Stimulated activated memory B cell treated with anti-CD40 and anti-IgM and Interleukin-4, amounts not matched to agents 10 μg/mL and 1 μg/mL and 100 μg/mL, for 72 hours (primary cell): ENCODE measurements at regions not wholly inside any gene's neighbourhood (a gene's known extent, or its start where the extent isn't known, plus 50 kb on each side); places are given as distances from the start of the nearest gene placed in this dataset.

ENCODE experiments used
- ATAC-seq: fragments of 150-1000 bp; cut with Tn5 transposase; 2 replicates; pipeline ENCODE4 v1.10.0; 2021
- H3K27ac Mint-ChIP-seq: one replicate; pipeline ENCODE4 v1.8.0; 2022; ENCODE audit warnings: mild to moderate bottlenecking, mixed read lengths
- H3K27me3 Mint-ChIP-seq: one replicate; pipeline ENCODE4 v1.8.0; 2022; ENCODE audit warnings: mixed read lengths
- H3K36me3 Mint-ChIP-seq: one replicate; pipeline ENCODE4 v1.8.0; 2022; ENCODE audit warnings: mixed read lengths
- H3K4me1 Mint-ChIP-seq: one replicate; pipeline ENCODE4 v1.8.0; 2022; ENCODE audit warnings: mixed read lengths
- H3K4me3 Mint-ChIP-seq: one replicate; pipeline ENCODE4 v1.8.0; 2022; ENCODE audit warnings: mild to moderate bottlenecking, moderate library complexity, mixed read lengths
- H3K9me3 Mint-ChIP-seq: one replicate; pipeline ENCODE4 v1.8.0; 2022; ENCODE audit warnings: mixed read lengths

DNA sequence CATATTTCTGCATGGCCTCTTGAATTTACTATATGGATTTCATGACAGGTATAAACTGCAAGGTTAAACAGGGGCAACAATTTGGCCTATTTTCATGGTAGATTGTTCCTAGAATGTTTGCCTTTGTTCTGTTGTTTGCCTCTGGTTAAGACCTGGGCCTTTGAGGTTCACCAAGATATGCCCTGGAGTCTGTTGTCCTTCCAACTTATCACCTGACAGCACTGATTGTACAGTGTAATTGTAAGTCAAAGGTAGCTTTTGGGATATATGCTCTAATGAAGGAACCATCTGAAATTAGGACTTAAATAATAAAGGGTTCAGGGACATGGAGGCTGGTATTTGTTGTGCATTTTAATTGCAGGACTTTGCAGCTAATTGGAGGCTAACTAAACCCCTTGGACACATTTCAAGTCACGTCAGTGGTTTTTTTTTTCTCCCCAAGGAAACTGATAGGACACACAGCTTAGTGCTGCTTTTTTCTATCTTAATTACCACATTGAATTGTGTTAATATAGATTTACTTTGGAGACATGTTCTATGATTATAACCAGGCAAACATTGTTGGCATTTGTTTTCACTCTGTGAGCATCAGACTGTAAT, 771.2 kb upstream of the LINC00305 start:
- no peak for ATAC-seq
- Mint-ChIP-seq H3K9me3 (no peaks in the 10 kb centered on the region), H3K27ac (no peak overlapping the region), H3K27me3 (no peaks in the 10 kb centered on the region), H3K4me3 (no peak overlapping the region), H3K4me1 (no peaks in the 10 kb centered on the region), H3K36me3 (no peaks in the 10 kb centered on the region)

DNA sequence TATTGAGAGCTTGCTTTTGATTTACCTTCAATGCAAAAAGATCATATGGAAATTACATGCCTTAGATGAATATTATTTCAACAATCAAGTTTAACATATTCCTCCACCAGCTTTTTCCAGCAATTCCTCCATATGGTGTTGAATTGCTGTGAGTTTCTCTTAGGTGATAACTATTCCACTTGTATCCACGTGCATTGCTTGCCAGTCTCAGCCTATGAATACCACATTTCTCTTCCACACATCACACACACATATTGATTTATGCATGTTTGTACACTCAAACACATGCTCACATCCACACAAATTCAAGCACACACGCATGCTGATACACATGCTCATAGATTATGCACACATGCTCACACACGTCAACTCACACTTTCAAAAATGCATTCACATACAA, 770.0 kb upstream of the LINC00305 start:
- no peak overlapping the region for H3K27ac Mint-ChIP-seq
- H3K27me3 Mint-ChIP-seq = no peaks in the 10 kb centered on the region
- H3K9me3 Mint-ChIP-seq = no peaks in the 10 kb centered on the region
- no peaks in the 10 kb centered on the region for H3K4me1 Mint-ChIP-seq
- no peak for ATAC-seq
- H3K36me3 Mint-ChIP-seq = no peaks in the 10 kb centered on the region
- H3K4me3 Mint-ChIP-seq = no peak overlapping the region

DNA sequence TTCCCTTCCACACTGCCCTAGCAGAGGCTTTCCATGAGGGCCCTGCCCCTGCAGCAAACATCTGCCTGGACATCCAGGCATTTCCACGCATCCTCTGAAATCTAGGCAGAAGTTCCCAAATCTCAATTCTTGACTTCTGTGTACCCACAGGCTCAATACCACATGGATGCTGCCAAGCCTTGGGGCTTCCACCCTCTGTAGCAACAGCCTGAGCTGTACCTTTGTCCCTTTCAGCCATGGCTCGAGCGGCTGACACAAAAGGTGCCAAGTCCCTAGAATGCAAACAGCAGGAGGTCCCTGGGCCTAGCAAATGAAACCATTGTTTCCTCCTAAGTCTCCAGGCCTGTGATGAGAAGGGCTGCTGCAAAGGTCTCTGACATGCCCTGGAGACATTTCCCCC, 744.5 kb upstream of the LINC00305 start:
- H3K4me1 Mint-ChIP-seq = no peaks in the 10 kb centered on the region
- no peak overlapping the region for H3K4me3 Mint-ChIP-seq
- peaks cover 8% of the 10 kb centered on the region for H3K9me3 Mint-ChIP-seq
- no peaks in the 10 kb centered on the region for H3K36me3 Mint-ChIP-seq
- H3K27me3 Mint-ChIP-seq = no peaks in the 10 kb centered on the region
- no peak for ATAC-seq
- no peak overlapping the region for H3K27ac Mint-ChIP-seq

DNA sequence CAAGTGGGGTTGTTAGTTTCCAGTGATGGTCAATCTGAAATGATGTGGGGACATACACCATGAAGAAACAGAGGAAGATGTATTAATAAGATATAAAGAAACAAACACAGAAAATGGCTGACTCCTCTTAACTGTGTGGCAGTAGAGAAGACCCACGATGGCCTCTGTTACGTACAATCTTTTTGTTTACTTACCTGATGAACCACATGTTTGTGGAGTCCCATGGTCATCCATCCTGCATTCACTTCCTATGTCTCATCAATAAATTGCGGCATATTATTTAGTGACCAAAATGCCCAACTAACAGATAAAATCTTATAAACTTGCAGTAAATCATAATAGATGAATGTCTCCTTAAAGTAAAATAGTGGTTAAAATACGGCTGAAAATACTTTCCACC, 740.1 kb upstream of the LINC00305 start:
- Mint-ChIP-seq H3K4me3 (no peak overlapping the region), H3K4me1 (no peaks in the 10 kb centered on the region), H3K27me3 (no peaks in the 10 kb centered on the region)

DNA sequence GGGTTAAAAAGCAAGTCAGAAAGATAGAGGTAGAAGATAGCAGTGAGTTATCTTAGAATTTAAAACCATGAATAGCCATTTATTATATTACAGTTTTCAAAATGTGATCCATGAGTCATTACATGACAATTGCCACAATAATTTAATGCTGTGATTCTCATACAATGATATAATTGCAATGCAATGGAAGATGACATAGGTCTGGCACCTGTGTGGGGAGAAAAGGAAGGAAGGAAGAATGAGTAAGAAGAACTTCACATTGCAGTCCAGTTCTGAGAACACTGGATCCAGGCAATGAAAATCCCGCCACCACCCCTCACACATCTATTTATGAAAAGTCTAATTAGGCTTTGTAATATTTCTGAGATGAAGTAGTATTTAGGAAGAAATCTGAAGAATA, 738.1 kb upstream of the LINC00305 start:
- no peak overlapping the region for H3K27ac Mint-ChIP-seq
- H3K9me3 Mint-ChIP-seq = no peaks in the 10 kb centered on the region
- no peak for ATAC-seq
- no peak overlapping the region for H3K4me3 Mint-ChIP-seq
- H3K4me1 Mint-ChIP-seq = no peaks in the 10 kb centered on the region
- H3K27me3 Mint-ChIP-seq = no peaks in the 10 kb centered on the region
- no peaks in the 10 kb centered on the region for H3K36me3 Mint-ChIP-seq

More for the DNA sequence above, 740.1 kb upstream of the LINC00305 start:
- peaks cover 6% of the 10 kb centered on the region for H3K9me3 Mint-ChIP-seq
- ATAC-seq = no peak
- no peak overlapping the region for H3K27ac Mint-ChIP-seq
- H3K36me3 Mint-ChIP-seq = no peaks in the 10 kb centered on the region

DNA sequence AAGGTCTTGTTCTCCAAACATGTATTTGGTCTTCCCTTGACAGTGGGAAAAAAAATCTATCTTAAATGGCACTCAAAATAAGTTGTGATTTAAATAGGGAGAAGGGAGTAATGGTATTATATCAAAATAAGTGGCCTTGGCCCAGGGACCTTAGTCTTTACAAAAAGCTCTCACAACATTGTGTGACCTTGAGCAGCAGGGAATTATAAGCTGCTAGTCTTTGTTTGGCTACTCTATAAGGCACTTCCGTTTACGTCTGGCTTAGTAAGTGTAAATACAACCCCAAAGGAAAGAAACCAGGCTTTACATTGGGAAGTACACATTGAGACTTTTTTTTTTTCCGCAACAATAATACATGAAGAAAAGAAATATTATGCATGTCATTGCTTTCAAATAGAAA, 734.0 kb upstream of the LINC00305 start:
- no peak for ATAC-seq
- Mint-ChIP-seq H3K27ac (no peak overlapping the region), H3K27me3 (no peaks in the 10 kb centered on the region), H3K4me1 (no peaks in the 10 kb centered on the region), H3K9me3 (no peaks in the 10 kb centered on the region), H3K4me3 (no peak overlapping the region), H3K36me3 (no peaks in the 10 kb centered on the region)

DNA sequence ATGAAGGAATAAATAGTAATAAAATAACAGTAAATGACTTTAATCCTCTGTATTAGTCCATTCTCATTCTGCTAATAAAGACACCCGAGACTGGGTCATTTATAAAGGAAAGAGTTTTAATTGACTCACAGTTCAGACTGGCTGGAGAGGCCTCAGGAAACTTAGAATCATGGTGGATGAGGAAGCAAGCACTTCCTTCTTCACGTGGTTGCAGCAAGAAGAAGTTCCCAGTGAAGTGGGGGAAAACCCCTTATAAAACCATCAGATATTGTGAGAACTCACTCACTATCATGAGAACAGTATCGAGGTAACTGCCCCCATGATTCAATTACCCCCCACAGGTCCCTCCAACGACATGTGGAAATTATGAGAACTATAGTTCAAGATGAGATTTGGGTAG, 727.9 kb upstream of the LINC00305 start:
- Mint-ChIP-seq H3K9me3 (peaks cover 8% of the 10 kb centered on the region), H3K4me3 (no peak overlapping the region), H3K27me3 (no peaks in the 10 kb centered on the region), H3K4me1 (no peaks in the 10 kb centered on the region), H3K27ac (no peak overlapping the region), H3K36me3 (no peaks in the 10 kb centered on the region)
- ATAC-seq = no peak

DNA sequence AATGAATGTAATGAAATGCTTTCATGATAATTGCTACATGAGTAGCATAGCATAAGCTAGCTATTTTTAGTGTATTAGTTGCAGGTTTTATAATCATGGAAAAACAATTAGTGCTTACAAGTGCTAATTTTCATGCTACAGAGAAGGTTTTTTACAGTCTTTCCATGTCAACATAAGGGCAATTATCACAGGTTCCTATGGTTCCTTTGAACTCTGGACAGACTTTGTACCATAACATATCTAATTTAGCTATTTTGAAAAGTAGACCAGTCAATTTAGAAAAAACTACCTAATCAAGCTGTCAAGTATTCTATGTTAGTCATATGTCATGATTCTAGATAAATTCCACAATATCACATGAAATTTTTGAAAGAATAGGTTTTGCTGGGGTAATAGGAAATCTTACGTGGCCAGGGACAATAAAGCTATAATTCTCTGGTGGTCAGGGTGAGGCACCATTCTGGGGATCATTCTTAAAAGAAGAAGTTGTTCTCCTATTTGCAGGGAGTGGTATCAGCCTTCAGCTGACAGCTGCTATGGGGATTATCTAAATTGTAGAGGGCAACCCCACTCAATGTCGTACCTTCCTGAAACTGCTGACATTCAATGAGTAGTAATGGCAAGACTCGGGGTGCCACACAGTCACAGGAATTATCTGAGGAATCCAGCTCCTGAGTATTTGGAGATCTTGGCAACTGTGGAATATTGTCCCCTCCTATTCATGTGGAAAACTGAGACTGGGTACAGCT, 724.0 kb upstream of the LINC00305 start:
- no peak overlapping the region for H3K4me3 Mint-ChIP-seq
- no peaks in the 10 kb centered on the region for H3K27me3 Mint-ChIP-seq
- no peaks in the 10 kb centered on the region for H3K4me1 Mint-ChIP-seq
- no peaks in the 10 kb centered on the region for H3K36me3 Mint-ChIP-seq
- peaks cover 8% of the 10 kb centered on the region for H3K9me3 Mint-ChIP-seq
- ATAC-seq = no peak
- no peak overlapping the region for H3K27ac Mint-ChIP-seq

DNA sequence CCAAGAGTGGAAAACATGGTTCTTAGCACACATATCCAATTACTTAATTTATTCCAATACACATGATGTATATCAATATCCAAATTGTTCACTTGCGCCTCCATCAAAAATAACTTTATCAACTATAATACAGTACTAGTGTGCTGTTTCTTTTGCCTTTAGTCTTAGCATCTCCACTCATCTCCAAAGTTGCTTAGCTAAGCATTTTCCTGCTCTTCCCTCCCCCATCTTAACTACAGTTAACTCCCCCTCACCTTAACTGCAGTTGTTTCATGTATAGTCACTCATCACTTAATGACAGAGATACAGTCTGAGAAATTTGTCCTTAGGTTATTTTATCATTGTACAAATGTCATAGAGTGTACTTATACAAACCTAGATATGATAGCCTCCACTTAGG, 705.2 kb upstream of the LINC00305 start:
- no peaks in the 10 kb centered on the region for H3K9me3 Mint-ChIP-seq
- peaks cover 6% of the 10 kb centered on the region for H3K4me1 Mint-ChIP-seq
- H3K27me3 Mint-ChIP-seq = no peaks in the 10 kb centered on the region
- no peak overlapping the region for H3K4me3 Mint-ChIP-seq
- H3K36me3 Mint-ChIP-seq = no peaks in the 10 kb centered on the region
- no peak for ATAC-seq
- no peak overlapping the region for H3K27ac Mint-ChIP-seq

DNA sequence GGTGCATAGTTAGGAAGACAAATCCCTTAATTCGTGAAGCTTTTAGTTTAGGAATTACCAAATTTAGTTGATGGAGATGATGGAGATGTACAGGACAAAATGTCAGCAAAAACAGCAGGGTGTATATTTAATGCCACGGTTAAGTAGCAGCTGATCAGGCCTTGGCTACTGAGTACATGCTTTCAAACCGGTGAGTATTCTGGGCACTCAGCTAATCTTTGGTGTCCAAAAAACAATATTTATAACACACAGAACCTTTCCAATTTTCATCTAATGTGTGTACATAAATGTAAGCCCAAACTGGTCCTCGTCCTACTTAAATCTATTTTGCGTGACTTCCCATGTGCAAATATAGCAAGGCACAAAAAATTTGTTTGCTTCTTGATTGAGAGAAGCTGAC, 703.4 kb upstream of the LINC00305 start:
- H3K27ac Mint-ChIP-seq = no peak overlapping the region
- H3K4me1 Mint-ChIP-seq = peaks cover 6% of the 10 kb centered on the region
- no peaks in the 10 kb centered on the region for H3K9me3 Mint-ChIP-seq
- ATAC-seq = no peak
- no peak overlapping the region for H3K4me3 Mint-ChIP-seq
- H3K27me3 Mint-ChIP-seq = no peaks in the 10 kb centered on the region
- no peaks in the 10 kb centered on the region for H3K36me3 Mint-ChIP-seq

DNA sequence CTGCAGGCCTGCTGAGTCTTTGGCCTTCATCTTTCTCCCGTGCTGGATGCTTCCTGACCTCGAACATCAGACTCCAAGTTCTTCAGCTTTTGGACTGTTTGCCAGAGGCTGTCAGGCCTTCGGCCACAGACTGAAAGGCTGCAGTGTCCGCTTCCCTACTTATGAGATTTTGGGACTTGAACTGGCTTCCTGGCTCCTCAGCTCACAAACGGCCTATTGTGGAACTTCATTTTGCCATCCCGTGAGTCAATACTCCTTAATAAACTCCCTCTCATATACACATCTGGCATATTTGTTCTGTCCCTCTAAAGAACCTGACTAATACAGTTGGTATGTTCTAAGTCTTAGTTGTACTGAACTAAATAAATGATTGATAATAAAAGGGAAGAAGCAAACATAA, 702.8 kb upstream of the LINC00305 start:
- Mint-ChIP-seq H3K27ac (no peak overlapping the region), H3K4me1 (peaks cover 6% of the 10 kb centered on the region), H3K4me3 (no peak overlapping the region), H3K27me3 (no peaks in the 10 kb centered on the region), H3K9me3 (no peaks in the 10 kb centered on the region), H3K36me3 (no peaks in the 10 kb centered on the region)
- no peak for ATAC-seq

DNA sequence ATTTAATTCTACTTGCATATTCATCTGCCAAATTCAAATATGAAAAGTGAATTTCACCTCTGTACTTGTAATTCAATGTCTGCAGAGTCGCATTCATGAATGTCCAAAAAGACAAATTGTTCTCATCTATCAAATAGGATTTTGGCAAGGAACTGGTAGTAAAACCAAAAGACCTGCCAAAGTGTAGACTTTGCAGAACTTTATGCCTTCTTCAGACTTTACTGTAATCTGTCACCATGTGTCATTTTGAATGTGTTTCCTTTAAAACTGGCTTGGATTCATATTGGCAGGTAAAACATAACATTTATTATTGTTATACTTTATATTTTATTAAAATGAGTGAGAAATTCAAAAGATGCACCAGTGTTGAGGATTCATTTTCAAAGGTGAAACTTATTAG, 701.9 kb upstream of the LINC00305 start:
- Mint-ChIP-seq H3K4me3 (no peak overlapping the region), H3K9me3 (no peaks in the 10 kb centered on the region), H3K36me3 (no peaks in the 10 kb centered on the region), H3K27ac (no peak overlapping the region), H3K4me1 (peaks cover 6% of the 10 kb centered on the region), H3K27me3 (no peaks in the 10 kb centered on the region)
- no peak for ATAC-seq

DNA sequence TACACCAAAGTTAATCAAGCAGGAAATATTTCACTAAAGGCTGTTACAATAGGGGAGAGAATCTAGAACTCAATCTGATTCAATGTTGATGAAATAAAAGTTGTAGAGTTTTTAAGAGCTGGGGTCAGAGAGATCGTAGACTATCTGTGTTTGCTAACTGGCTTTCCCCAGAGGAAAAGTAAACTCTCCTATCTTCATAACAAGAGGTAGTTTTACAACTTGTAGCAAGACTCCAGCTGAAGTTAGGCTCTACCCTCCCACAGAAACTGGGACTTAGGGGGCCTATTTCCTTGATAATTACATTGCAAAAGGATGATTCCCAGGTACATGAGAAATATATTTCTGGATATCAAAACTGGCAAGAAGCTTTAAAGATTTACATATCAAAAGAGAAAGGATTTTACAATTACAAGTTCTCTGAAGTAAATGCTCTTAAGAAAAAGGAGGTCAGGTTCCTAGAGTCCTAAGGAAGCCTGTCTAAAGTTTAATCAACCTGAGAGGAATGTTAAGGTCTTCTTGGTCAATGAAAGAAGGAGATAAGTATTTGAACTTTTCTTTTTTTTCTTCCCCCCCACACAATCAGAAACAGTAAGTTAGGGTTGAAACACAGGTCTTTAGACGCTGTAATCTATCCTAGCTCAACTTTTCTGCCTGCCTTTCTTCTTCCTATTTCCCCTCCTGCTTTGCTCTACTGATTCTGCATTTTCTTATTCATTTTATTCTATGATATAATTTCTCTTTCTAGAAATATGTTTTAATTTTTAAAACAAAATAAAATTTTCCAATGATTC, 692.2 kb upstream of the LINC00305 start:
- Mint-ChIP-seq H3K4me3 (no peak overlapping the region), H3K4me1 (no peaks in the 10 kb centered on the region), H3K27me3 (no peaks in the 10 kb centered on the region), H3K27ac (no peak overlapping the region), H3K36me3 (no peaks in the 10 kb centered on the region), H3K9me3 (no peaks in the 10 kb centered on the region)
- ATAC-seq = no peak

DNA sequence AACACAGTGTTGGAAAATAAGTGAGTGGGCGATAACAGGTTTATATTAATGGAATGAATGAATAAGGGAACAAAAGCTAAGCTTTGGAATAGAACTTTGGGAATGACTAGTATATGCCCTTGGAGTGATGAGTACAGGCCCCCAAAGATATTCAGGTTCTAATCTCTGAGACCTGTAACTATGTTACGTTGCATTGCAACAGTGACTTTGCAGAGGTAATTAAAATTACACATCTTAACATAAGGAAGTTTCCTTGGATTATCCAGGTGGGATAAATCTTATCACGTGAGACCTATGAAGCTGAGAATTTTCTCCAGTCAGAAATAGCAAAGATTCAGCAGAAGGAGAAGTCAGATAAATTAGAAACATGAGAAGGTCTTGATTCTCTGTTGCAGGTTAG, 661.5 kb upstream of the LINC00305 start:
- no peak for ATAC-seq
- no peak overlapping the region for H3K27ac Mint-ChIP-seq
- H3K9me3 Mint-ChIP-seq = peaks cover 10% of the 10 kb centered on the region
- no peaks in the 10 kb centered on the region for H3K27me3 Mint-ChIP-seq
- peaks cover 15% of the 10 kb centered on the region for H3K4me1 Mint-ChIP-seq
- H3K36me3 Mint-ChIP-seq = no peaks in the 10 kb centered on the region
- H3K4me3 Mint-ChIP-seq = no peak overlapping the region

DNA sequence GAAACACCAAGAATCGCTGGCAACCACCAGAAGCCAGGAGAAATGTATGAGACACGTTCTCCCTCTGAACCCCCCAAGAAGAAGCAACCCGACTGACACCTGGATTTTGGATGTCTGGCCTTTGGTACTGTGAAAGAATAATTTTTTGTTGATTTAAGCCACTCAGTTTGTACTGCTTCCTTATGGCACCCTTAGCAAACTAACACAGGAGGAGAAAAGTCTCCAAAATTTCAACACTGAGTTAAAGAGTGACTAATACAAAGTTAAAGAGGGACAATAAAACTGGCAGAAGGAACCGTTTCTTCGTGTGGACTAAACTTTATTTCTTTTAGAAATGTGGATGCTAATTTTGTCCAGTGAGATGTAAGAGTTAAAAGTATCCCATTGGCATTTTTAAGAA, 660.9 kb upstream of the LINC00305 start:
- H3K36me3 Mint-ChIP-seq = no peaks in the 10 kb centered on the region
- peaks cover 10% of the 10 kb centered on the region for H3K9me3 Mint-ChIP-seq
- ATAC-seq = no peak
- no peaks in the 10 kb centered on the region for H3K27me3 Mint-ChIP-seq
- no peak overlapping the region for H3K4me3 Mint-ChIP-seq
- no peak overlapping the region for H3K27ac Mint-ChIP-seq
- H3K4me1 Mint-ChIP-seq = peaks cover 13% of the 10 kb centered on the region

DNA sequence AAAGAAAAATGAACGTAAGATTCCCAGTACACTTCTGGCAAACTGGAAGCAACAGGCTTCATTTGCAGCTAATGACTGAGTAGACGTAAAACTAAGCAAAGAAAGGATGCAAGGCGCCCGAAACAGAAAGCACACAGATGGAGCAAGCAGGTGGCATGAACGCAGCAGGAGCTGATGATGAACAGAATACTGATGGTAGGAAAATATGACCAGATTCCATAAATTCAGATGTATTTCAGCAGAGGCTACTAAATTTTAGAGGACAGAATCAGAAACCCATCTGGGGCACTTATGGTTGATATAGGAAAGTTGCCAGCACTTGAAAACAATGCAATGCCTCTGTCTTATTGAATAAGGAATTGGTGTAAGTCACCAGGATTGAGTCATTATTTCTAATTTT, 658.7 kb upstream of the LINC00305 start:
- H3K27ac Mint-ChIP-seq = no peak overlapping the region
- no peak overlapping the region for H3K4me3 Mint-ChIP-seq
- no peaks in the 10 kb centered on the region for H3K4me1 Mint-ChIP-seq
- no peaks in the 10 kb centered on the region for H3K27me3 Mint-ChIP-seq
- ATAC-seq = no peak
- no peaks in the 10 kb centered on the region for H3K36me3 Mint-ChIP-seq
- H3K9me3 Mint-ChIP-seq = no peaks in the 10 kb centered on the region
